ENCODE measurements at regions not wholly inside any gene's neighbourhood (a gene's known extent, or its start where the extent isn't known, plus 50 kb on each side); places are given as distances from the start of the nearest gene placed in this dataset.

- TF ChIP-seq EZH2 (IDR thresholded peaks at IDR 0.05; ENCODE audit: insufficient read depth, poor library complexity, severe bottlenecking), result no peak
- TF ChIP-seq EZH2phosphoT487 (IDR thresholded peaks at IDR 0.05; ENCODE audit: insufficient read depth, low read depth), result no peak
Measured at GRCh38 chr13:67341406-67341805, 111.3 kb upstream of the PCDH9 start.

Data from GM23248 (cell line).